ENCODE measurements at regions not wholly inside any gene's neighbourhood (a gene's known extent, or its start where the extent isn't known, plus 50 kb on each side); places are given as distances from the start of the nearest gene placed in this dataset.
"Not testable (repeated sequence)": the region's sequence is repeated elsewhere in the genome, so short reads cannot be mapped to it uniquely, and the experiment has no call there.

DNA sequence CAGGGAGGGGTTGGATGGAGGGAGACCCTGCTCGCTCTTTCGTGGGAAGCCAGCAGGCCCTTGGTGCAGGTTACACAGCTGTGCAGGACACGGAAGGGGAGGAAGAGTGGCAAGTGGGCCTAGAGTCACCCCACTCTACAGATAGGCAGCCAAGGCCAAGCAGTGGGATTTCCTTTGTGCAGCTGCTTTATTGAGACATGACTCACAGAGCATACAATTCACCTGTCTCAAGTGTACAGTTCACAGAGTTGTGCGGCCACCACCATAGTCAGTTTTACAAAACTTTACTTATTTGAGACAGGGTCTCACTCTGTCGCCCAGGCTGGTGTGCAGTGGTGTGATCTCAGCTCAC lies 91.2 kb upstream of the CIBAR2 start:
- no peak for DNase-seq

DNA sequence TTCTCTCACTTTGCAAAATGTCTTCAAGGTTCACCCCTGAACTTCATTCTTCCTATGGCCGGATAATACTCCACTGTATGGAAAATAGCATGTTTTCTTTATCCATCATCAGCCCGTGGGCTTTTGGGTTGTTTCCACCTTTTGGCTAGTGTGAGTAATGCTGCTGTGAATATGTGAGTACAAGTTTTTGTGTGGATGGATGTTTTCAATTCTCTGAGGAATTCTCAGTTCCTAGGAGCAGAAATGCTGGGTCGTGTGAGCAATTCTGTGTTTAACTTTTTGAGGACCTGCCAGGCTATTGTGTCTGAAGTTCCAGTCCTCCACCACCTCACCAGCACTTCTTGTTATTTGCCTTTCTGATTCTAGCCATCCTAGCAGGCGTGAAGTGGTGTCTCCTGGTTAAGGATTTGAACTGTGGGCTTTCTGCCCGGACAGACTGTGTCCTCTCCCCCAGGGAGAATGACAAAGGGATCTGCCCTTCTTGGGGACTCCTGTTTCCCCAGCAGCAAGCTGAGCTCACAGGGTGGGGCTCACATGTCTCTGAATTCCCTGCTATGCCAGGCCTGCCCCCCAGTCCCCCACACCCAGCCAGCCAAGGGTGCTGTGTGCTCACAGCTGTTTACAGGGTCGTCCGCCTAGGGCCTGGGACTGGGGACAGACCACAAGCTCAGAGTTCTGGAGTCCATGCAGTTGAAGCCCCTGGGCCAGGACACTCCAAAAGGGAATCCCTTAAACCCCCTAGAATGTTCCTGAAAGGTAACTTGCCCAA lies 92.2 kb upstream of the CIBAR2 start:
- no peak for DNase-seq

DNA sequence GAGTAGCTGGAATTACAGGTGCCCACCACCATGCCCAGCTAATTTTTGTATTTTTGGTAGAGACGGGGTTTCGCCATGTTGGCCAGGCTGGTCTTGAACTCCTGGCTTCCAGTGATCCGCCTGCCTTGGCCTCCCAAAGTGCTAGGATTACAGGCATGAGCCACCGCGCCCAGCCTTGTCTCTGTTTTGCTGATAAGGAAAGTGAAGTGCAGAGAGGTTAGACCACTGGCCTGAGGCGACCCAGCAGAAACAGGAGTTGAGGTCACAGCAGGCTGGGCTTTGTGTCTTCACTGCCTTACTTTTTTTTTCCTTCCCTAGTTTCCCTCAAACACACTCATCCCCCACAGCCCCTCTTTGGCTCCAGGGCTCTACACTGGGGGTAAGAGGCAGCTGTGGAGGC lies 93.0 kb upstream of the CIBAR2 start:
- not testable (repeated sequence) for DNase-seq

DNA sequence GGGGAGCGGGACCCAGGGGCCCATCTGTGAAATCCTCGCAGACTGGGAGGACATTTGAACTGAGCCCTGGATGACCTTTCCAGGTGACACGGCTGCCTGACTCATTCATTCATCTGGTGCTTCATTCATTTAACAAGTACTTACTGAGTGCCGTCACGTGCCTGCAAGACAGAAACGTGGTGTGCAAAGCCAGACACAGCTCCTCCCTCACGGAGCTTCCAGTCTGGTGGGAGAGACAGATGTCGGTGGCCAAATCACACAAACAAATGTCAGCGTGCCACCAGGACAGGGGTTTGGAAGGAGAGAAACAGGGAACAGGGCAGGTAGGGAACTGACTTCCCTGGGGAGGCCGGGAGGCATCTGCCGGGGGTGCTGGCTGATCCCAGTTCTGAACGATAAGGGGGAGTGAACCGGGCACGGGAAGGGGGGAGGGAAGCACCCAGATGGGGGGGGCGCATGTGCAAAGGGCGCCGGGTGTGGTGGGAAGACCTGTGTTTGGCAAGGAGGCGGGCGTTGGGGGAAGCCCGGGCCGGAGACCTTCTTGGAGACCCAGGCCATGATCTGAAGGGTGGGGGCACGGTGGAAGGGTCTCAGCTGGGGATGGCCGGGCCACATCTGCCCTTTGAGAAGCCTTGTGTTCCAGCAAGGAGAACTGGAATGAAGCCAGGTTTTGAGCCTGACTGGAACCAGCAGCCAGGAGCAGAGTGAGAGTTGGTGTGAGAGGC lies 93.6 kb upstream of the CIBAR2 start:
- DNase-seq, result no peak

DNA sequence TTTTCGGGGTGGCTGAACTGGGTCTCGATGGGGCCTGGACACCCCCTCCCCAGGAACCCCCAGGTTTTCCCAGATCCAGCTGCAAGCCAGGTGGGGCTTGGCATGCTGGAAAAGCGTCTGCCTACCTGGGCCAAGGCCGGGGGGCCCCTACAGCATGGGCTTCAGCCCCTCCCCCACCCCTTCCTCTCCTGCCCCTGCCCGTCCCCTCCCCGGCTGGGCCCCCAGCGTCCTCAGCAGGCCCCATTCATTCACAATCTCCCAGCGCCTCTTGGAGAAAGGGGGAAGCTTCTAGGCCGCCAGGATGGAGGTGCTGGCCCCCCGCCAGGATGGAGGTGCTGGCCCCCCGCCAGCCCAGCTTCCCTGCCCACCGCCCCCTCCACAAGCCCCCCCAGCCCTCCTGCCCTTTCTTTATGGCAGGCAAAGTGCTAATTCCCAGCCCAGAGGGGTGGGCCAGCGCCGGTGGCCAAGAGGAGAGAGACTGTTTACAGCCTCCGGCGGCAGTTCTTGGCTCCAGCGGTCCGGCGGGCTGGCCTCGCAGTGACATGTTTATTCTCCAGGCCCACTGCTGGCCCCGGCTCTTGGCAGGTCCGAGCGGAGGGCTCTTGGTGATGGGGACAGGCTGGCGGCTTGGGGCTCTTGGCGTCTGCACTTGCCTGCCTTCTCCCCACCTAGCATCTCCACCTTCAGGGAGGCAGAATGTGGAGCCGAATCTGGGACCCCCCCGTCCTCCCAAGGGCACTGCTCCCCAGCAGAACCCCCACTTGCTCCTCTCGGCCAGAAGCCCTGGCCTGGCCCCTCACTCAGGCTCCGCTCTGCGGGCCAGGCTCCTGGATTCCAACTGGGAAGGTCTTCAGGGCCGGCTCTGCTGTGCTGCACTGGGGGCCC lies 94.4 kb upstream of the CIBAR2 start:
- DNase-seq, result no peak

DNA sequence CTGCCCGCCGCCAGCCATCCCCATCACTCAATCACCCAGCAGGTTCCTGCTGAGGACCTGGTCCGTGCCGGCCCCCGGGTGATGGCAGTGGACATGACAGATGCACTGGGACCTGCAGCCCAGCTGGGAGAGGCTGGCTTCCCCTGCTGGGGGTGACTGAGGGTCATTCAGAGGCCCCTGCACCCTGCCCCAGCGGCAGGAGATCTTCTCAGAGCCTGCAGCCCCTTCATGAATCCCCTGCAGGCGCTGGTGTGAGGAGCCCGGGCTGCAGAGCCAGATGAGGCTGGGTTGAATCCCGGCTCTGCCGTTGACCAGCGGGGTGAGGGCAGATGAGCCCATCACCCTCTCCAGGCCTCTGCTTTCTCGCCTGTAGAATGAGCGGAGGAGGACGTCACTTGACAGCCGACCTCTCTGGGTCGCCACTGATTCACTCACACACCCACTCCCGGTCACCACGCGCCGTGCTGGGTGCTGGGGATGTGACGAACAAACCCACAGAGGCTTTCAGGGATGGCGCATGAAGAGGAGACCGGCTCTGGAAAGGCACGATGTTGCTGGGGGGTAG lies 95.2 kb upstream of the CIBAR2 start:
- DNase-seq, result no peak

DNA sequence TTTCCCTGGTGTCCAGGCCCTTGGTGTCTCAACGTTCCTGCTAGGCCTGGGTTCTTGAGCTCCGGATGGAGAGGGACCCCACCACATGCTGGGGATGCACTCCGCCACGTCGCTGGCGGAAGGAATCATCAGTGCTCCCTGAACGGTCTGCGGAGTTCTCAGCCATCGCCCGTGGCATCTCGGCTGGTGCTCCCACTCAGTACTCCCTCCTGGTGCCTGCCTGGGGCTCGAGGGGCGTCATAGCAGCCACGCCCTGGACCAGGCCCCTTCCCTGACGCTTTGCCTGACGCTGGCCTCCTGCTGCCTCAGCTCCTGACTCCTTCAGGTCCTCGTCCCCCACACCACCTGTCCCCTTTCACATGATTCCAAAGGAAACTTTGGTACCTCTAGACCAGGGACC lies 95.9 kb upstream of the CIBAR2 start:
- no peak for DNase-seq

DNA sequence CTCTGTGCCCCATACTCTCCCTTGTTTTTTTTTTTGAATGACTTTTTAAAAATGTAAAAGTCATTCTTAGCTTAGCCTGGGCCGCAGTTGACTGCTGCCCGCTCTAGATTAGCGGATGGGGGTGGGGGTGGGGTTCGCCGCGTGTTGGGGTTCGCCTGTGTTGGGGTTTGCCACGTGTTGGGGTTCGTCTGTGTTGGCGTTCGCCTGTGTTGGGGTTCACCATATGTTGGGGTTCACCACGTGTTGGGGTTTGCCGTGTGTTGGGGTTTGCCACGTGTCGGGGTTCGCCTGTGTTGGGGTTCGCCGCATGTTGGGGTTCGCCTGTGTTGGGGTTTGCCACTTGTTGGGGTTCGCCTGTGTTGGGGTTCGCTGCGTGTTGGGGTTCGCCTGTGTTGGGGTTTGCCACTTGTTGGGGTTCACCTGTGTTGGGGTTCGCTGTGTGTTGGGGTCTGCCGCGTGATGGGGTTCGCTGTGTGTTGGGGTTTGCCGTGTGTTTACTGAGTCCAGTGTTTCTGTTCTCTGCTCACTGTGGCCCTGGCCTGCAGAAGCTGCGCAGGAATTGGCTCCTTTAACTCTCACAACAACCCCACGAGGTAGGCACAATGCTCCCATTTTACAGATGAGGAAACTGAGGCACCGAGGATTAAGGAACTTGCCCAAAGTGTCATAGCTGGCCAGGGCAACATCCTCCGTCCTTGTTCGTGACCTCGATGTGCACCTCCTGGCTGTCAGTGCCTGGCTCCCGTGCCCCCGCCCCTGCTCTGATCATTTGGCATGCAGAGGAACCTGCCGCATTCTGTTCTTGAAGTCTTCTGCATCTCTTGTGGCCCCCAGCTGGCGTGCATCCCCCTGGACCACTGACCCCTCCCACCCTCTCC lies 96.6 kb upstream of the CIBAR2 start:
- no peak for DNase-seq

DNA sequence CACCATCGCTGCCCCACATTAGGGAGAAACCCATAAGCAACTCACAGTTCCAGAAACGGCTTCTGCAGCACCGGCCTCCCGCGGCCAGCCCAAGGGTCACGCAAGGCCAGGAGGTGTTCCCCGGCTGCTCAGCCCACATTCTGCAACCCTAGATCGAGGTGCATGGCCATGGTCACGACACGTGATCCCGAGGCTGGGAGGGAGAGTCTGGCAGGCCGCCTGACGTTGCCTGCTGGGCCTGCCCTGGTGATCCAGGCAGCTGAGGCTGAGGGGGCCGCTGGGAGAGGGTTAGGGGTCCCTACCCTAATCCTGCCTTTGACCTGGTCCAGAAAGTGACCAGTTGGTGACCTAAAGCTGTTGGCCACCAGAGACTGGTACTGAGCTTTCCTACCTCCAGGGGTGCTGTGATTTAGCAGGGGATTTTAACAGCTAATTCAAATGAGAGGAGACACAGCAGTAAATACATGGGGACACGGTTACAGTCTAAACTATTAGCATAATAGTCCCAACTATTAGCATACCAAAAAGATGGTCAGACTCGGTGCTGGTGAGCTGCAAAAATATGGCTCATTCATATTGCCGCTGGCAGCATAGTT lies 97.4 kb upstream of the CIBAR2 start:
- DNase-seq, result no peak

DNA sequence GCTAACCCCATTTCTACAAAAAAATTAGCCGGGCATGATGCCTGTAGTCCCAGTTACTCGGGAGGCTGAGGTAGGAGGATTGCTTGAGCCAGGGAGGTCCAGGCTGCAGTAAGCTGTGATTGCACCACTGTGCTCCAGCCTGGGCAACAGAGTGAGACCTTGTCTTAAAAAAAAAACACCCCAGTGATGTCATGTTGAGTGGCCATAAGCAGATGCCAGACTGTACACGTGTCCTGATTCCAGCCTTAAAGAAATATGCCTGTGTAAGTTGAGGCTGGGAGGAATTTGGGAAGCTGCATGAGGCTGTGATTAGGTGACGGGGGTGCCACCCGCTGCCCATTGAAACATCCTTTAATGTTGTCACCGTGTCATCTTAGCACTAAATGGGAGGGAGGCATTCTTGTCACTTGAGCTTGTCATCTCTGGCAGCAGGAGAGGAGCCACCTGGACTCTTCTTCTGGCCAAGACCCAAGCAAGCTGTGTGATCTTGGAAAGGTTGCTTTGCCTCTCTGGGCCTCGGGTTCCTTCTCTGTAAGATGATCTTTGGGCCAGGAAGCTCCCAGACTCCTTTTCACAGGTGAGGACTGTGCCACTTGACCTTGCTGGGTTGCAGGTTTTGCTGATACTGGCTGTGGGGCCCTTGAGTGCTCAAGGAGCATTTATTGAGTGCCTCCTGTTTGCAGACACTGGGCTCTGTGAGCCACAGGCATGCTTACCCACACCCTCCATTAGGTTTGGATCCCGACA lies 98.3 kb upstream of the CIBAR2 start:
- no peak for DNase-seq

DNA sequence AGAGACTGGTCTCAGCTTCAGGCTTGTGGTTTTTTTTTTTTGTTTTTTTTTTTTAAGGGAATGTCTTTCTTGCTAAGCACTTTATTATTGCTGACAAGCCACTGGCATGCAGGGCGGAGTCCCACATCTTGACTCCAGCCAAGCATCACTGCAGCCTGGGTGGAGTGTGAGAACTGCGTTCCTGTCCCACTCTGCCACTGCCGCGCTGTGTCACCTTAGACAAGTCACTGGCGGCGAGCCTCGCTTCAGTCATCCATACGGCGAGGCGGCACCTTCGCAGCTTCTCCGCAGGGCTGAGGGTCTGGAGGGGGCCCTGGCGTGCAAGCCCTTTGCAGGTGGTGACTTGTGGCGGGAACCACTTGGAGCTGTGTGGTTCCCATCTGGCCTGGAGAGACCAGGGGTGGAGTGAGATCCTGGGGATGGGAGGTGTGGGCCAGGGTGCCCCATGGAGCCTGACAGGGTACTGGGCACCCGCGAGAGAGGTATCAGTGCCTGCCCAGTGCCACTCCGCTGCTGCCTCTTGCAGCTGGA lies 99.1 kb upstream of the CIBAR2 start:
- DNase-seq, result no peak

DNA sequence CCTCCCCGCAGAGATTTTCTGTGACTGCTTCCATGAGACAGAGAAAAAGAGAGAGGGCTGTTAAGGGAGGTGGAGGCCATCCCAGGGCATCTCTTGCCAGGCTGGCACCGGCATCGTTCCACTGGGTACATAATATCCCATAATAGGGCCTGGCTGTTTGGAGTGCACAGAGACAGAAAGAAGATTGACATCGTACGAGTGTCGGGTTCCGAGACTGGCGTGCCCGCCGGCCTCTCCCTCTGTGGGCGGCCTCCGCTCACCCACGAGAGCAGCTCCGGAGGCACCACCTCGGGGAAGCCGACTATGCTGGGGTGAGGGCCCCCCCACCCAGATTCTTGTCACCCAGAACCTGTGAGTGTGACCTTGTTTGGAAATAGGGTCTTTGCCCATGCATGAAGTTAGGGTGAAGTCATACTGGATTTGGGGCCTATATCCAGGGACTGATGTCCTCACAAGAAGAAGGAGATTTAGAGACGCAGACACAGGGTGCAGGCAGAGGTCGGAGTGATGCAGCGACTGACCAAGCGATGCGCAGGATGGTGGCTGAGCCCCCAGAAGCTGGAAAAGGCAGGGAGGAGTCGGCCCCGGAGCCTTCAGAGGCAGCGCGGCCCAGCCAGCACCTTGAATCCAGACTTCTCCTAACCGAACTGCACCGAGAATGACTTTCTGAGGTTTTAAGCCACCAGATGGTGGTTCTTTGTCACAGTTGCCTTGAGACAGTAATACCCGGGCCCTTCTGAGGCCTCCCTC lies 101.8 kb upstream of the CIBAR2 start:
- DNase-seq, result no peak

DNA sequence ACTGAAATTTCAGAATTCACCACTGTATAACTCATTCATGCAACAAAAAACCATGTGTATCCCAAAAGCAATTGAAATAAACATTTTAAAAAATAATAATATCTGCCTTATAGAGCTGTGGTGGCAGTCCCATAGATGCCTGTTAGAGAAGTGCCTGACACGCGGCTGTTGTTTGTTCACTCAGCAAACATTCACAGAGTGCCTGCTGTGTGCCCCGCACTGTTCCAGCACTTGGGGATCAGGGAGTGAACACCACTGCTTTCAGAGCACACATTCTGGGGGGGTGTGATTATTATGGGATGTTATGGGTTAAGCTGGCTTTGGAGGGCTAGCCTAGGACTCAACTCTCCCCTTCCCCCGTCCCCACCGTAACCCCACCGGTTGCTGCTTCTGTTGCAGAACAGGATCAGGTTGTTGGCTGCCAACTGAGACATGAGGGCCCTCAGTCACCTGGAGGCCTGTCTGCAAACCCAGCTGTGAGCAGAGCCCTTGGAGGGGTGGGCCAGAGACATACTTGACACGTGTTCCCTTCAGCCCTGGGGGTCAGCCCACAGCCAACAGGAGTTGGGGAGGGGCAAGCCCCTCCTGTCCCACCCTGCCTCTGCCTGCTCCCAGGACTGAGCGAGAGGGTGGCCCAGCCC lies 103.3 kb upstream of the CIBAR2 start:
- no peak for DNase-seq

DNA sequence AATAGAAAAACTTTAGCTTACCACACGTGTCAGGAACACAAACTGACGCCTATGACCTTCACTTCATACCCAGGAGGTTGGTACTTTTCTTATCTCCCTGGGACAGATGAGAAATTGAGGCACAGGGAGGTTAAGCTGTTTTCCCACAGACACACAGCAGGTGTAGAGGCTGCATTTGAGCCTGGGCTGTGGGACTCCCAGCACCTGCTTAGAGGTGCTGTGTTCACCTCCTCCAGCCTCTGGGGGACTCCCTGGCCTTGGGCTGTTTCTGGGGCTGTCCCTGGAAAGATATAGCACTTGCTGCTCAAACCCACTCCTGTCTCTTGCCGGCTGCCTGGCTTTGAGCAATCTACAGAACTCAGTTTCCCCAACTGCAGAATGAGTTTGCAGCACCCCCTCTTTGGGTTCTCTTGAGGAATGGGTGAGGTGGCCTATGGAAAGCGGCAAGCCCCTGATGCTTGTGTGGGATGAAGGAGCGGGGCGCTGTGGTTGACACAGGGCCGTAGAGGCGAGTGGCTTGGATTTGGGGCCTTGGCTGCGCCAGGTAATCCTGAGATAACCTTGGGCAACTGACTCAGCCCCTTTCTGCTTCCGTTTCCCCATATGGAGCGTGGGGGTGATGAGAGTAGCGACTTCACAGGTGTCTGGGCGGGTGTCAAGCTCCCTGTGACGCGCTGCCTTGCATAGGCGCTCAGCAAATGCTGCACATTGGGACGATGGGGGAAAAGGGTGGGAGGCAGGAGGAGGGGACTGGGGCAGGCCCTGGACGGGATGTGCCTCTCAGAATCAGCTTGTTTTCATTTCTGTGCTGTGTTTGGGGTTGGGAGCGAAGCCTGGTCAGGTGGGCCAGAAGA lies 104.5 kb upstream of the CIBAR2 start:
- DNase-seq, result no peak

DNA sequence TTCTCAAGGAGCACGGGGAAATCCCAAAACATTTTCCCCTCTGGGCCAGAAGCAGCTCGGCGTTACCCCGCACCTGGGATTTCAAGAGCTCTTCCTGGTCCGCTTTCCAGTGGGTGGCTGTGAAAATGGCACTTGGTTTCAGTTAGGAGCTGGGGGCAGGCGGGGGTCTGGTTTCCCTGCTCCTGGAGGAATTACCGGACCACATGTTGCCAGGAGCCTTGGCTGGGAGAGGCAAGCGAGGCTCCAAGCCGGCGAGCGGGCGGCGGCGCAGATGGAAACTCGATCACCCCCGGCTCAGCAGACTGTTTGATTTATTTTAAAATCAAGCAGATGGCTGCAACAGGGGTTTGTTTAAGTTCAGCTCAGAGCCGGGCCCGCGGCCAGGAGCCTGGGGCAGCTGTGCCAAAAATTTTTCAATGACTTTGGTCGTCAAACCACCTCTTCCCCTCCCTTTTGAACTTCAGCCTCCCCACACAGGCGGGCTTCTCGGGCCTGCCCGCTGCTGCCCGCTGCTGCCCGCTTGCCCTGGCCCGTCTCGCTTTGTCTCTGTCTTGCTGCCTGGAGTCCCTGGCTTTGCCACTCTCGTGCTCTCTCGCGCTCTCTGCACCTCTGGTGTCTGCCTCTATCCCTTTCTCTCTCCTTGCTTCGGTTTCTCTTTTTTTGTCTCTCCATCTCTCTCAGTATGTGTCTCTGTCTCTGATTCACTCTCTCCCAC lies 108.0 kb upstream of the CIBAR2 start:
- no peak for DNase-seq

DNA sequence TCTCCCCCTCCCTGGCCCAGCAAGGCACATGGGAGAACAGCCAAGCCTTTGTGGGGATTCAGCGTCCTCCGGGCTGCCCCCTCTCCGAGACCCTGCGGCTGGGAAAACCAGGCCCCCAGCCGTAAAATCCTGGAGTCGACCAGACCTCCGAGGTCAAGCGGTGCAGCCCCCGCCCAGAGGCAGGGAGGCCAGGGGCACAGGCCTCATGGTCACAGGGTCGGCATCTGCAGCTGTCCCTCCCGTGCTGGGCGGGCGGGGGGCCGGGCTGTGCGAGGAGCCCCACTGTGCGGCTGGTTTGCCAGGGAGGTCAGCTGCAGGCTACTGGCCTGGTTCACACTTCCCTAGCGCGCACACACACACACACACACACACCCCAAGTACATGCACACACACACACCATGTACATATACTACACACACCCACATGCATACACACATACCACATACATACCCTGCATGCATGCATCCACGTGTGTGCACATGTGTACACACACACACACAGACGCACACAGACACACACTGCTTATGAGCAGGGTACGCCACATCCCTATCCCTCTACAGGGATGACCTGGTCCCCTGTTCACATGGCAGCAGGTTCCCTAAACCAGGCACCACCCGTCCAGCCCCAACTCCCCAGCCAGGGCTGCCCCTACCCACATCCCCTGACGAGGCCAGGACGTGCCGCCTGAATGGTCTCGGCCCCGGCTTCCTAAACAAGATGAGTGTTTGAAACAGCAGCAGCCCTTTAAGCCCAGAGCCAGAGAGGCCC lies 108.9 kb upstream of the CIBAR2 start:
- DNase-seq, result no peak

DNA sequence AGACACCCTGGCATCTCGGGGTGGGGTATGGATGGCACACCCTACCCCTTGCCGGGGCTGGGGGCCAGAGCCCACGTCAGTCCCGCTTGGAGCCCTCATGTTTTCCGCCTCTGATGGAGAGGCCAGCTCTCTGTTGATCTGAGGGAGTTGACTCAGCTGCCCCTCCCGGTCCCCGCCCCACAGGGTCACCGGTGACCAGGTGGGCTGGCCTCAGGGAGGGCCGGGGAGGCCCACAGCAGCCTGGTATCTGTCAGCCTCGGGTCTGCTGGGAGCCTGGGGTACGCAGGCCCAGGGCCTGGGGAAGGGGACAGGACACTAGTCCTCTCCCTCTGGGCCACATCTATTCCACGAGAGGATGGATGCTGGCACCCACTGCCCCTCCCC lies 109.5 kb upstream of the CIBAR2 start:
- no peak for DNase-seq
